SK-N-DZ (cell line): ENCODE measurements at regions not wholly inside any gene's neighbourhood (a gene's known extent, or its start where the extent isn't known, plus 50 kb on each side); places are given as distances from the start of the nearest gene placed in this dataset.
A peak's percentile ranks its signal among the peaks of the same experiment; 100 is the strongest.
"Not testable (repeated sequence)": the region's sequence is repeated elsewhere in the genome, so short reads cannot be mapped to it uniquely, and the experiment has no call there.

ENCODE experiments used
- DNase-seq: peaks from one replicate; pipeline ENCODE4 v3.0.0-alpha.2; 2015; ENCODE audit warnings: low spot score

- not testable (repeated sequence) for DNase-seq
Observed at GRCh38 chr1:83474946-83475345, 524.0 kb downstream of the TTLL7 start.

- DNase-seq, result not testable (repeated sequence)
Observed at GRCh38 chr1:83473986-83474385, 524.9 kb downstream of the TTLL7 start.

GRCh38 chr1:83472066-83472465, 526.9 kb downstream of the TTLL7 start:
- DNase-seq, result not testable (repeated sequence)

- not testable (repeated sequence) for DNase-seq
Observed at GRCh38 chr1:83471272-83471671, 527.7 kb downstream of the TTLL7 start.

GRCh38 chr1:83468336-83468735, 530.6 kb downstream of the TTLL7 start:
- peak; percentile 10 for DNase-seq

GRCh38 chr1:83457735-83458248, 541.1 kb downstream of the TTLL7 start:
- DNase-seq, result not testable (repeated sequence)

DNA sequence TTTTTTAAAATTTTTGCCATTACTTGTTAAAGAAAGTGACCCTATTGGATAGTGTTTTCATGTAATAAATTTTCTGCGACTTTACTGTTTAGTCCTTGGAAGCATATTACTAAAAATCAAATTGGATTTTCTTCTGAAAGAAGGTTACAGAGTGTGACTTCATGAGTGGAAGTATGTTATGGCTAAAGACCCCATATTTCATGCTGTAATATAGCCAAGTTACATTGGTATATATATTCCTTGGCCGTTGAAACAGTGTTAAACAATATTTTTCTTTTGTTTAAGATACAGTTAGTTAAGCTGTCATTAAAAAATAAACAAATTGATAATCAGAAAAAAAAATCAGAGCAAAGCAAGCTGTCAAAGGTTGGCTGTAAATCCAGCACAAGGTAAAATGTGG, 541.7 kb downstream of the TTLL7 start:
- not testable (repeated sequence) for DNase-seq

DNA sequence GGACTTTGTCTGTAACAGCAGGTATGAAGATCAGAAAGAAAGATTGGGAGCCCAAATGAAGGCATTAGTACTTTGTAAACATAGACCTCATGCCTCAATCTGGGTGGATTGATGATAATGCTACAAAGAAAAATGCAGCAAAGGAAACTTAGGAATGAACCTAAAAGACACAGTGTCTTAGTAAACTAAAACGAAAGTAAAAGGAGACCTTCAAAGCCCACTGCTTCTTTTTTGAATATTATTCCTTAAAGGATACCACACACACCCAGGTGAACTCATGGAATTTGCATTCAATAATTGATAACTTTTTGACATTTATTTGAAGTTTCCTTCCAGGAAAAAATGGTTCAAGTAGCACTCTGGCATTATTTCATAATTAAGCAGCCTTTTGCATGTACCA, 543.2 kb downstream of the TTLL7 start:
- DNase-seq, result not testable (repeated sequence)

- DNase-seq, result not testable (repeated sequence)
Observed at GRCh38 chr1:83445873-83446272, 553.1 kb downstream of the TTLL7 start.

GRCh38 chr1:83442412-83442811, 556.5 kb downstream of the TTLL7 start:
- DNase-seq, result not testable (repeated sequence)

GRCh38 chr1:83440586-83440985, 558.3 kb downstream of the TTLL7 start:
- DNase-seq, result not testable (repeated sequence)

- not testable (repeated sequence) for DNase-seq
Observed at GRCh38 chr1:83440021-83440420, 558.9 kb downstream of the TTLL7 start.

DNA sequence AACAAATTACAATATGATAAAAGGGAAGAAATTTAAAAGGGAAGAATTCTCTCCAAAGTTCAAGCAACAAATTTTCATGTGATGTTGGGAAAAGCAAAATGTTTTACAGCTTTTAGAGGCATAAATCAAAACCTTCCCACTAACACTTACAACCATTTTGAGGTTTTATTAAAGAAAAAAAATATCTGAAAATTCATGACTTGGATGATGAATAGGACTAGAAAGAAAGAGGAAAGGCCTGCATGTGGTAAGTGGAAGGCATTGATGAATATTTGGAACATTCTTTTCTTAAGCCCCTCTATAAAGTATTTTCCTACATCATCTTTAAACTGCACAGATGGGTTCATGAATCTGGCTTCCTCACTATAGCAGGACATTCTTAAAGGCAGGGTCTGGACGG, 560.6 kb downstream of the TTLL7 start:
- not testable (repeated sequence) for DNase-seq

DNA sequence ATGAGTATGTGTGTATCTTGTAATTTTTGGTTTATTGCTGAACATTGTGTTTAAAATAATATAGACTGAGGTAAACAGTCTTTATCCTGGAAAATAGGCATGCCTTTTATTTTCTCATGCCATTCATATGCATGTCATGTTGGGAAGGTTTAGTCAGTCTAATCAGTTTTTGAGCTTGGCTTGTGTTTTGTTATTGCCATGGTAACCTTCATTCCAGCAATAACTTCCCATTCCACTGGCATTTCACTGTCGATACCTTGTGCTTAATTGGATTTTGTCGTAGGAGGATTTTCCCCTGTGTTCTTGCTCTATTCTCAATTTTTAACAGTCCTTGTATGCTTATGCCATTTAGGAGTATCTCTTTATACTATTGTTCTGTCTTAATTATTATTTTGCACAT, 563.6 kb downstream of the TTLL7 start:
- DNase-seq, result not testable (repeated sequence)

GRCh38 chr1:83427566-83427965, 571.4 kb downstream of the TTLL7 start:
- DNase-seq, result not testable (repeated sequence)

- not testable (repeated sequence) for DNase-seq
Observed at GRCh38 chr1:83423382-83423781, 575.5 kb downstream of the TTLL7 start.

DNA sequence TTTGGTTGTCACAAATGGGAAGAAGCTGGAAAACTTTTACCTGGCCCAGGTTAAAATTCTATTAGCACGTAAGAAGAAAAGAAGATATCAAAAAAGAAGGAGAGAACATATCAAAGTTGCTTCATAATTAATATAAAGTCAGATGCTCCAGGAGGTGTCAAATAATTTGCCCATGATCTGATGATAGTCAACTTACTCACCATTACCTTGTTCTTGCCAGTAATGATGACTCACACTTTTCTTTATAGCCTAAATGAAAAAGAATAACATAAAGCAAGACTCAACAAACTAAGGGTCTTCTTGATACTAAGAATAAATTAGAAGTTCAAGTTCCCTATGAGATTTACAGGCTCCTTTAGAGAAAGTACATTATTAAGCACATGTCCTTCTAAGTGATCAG, 580.4 kb downstream of the TTLL7 start:
- no peak for DNase-seq

DNA sequence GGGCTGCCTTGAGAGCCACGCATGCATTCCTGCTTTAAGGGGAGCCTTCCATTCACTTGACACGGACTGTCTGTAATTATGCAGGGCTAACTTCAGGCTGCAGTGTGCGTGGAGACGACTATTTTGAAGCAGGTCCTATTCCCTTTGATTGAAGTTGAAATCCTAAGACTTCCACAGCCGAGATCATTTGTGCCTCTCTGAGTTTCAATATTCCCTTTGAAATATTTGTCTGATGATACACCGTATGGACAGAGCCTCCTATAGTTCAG, 585.2 kb downstream of the TTLL7 start:
- DNase-seq, result not testable (repeated sequence)

DNA sequence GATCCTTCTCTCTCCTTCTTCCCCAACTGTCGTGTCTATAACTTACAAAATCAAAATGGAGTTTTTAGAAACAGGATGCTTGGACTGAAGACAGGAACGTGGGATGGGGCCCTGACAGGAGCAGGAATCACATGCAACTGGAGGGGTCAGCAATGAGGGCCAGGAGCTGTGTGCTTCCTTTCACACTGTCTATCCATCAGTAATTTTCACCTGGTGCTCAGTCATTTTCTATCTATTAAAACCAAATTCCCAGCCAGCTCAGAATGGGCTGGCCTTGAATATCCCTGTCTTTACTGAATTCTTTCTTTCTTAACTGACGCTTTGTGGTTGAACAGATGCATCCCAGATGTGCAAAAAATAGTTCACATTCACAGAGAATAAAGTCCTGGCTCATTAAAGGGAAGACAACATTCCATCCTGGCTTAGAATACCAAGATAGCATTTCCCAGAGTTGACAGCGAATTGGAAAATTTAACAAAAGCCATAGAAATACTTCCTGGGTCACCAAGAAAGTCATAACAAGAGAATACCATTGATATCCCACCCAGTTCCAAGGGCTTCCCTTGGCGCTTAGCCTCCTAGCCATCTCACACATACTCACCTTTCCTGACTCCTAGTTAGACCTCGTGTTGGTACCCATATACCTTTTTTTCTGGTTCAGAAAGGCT, 588.1 kb downstream of the TTLL7 start:
- not testable (repeated sequence) for DNase-seq

DNA sequence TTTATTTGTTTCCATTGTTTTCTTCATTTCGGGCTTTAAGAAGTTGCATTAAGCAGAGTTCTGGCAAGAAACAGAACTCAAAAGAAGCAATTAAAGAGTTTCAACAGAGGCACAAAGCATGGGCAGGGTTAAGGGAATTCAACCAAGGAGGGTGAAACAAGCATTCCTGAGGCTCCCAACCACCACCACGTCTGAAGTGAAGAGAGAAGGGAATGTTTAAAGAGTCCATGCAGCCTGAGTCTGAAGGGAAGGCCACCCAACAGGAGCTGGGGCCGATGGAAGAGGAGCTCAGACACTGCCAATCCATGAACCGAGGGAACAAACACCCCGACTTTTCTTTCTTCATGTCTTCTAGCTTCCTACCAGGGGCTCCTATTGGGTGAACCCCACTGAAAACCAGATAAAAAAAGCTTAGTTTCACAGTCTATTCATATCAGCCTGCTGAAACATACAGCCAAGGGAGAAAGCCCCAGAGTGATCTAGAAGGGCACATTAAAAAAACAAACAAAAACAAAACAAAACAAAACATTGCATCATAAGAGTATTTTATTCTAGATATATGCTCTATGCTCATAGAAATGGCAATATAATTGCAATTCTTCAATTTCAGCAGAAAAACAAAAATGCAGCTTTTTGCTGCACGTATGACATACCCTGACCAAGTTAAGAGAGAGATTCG, 592.1 kb downstream of the TTLL7 start:
- DNase-seq, result not testable (repeated sequence)

DNA sequence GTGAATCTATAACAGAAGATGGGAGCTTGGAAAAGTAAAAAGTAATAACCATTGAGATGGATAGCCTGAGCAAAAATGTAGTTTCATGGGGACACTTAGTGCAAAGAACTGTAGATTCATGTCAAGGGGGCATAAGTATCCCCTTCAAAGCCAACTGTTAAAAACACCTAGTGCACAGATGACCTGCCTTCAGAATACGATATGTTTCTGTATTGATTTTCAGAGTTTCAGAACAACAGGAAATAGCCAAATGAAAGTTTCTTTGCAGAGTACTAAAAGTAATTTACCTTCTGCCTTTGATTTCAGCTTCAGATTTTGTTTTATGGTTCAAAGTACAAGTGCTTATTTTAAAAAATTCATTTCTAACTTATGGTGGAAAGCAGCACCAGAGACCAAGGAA, 593.1 kb downstream of the TTLL7 start:
- not testable (repeated sequence) for DNase-seq

GRCh38 chr1:83403500-83403899, 595.4 kb downstream of the TTLL7 start:
- DNase-seq, result not testable (repeated sequence)

DNA sequence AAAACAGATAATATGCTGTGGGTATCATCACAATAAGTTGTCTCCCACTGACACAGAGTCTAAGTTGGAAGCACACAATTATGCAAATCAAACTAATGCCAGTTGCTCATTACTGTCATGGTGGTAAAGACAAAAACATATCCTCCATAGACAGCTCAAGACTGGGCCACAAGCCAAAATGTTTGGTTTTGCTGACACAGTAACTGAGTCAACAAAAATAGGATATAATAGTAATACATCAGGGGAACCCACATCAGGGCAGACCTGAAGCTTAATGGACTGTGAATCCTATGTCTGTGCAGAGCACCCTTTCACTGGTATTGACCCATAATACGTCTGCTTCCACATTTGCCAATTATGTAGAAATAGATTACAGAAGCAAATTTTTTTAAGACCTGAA, 597.8 kb downstream of the TTLL7 start:
- DNase-seq, result not testable (repeated sequence)
